Thymus (tissue), 11 donors: ENCODE measurements at regions not wholly inside any gene's neighbourhood (a gene's known extent, or its start where the extent isn't known, plus 50 kb on each side); places are given as distances from the start of the nearest gene placed in this dataset.
"Not testable (repeated sequence)": the region's sequence is repeated elsewhere in the genome, so short reads cannot be mapped to it uniquely, and the experiment has no call there.

ENCODE experiments used
- DNase-seq, 9 donors: peaks; one replicate each; pipeline ENCODE4 v3.0.0-alpha.2; 2013; ENCODE audit warnings: low spot score in 9 of 9, low read depth in 6 of 9, missing footprints in 1 of 9
- H3K27ac ChIP-seq, 2 donors: one replicate each; pipeline ENCODE4 v1.5.1; 2013; ENCODE audit warnings: control low read depth in 1 of 2, low read depth in 1 of 2, low read length in 1 of 2, mild to moderate bottlenecking in 1 of 2, moderate library complexity in 1 of 2
- H3K27me3 ChIP-seq, 2 donors: one replicate each; pipeline ENCODE4 v1.5.1; 2013; ENCODE audit warnings: low read length in 1 of 2; ENCODE audit not compliant: control insufficient read depth in 2 of 2, insufficient read depth in 1 of 2
- H3K36me3 ChIP-seq, 2 donors: one replicate each; pipeline ENCODE4 v1.5.1; 2013; ENCODE audit warnings: low read length in 1 of 2, mild to moderate bottlenecking in 1 of 2, moderate library complexity in 1 of 2; ENCODE audit not compliant: control insufficient read depth in 2 of 2, insufficient read depth in 2 of 2
- H3K4me1 ChIP-seq, 2 donors: one replicate each; pipeline ENCODE4 v1.5.1; 2013; ENCODE audit warnings: low read length in 2 of 2; ENCODE audit not compliant: control insufficient read depth in 2 of 2, insufficient read depth in 2 of 2
- H3K4me3 ChIP-seq, 2 donors: one replicate each; pipeline ENCODE4 v1.5.1; 2013; ENCODE audit warnings: low read length in 2 of 2, control low read depth in 1 of 2, mild to moderate bottlenecking in 1 of 2
- H3K9me3 ChIP-seq, 2 donors: one replicate each; pipeline ENCODE4 v1.5.1; 2013; ENCODE audit warnings: low read length in 1 of 2, mild to moderate bottlenecking in 1 of 2; ENCODE audit not compliant: control insufficient read depth in 2 of 2, insufficient read depth in 1 of 2
- WGBS: extraction: QIAGEN DNeasy Blood & Tissue Kit; methylation state at CpG from one replicate; pipeline ENCODE4 v1.1.7; 2013; 5-methylcytosine and 5-hydroxymethylcytosine counted together
- donor health status: healthy.

DNA sequence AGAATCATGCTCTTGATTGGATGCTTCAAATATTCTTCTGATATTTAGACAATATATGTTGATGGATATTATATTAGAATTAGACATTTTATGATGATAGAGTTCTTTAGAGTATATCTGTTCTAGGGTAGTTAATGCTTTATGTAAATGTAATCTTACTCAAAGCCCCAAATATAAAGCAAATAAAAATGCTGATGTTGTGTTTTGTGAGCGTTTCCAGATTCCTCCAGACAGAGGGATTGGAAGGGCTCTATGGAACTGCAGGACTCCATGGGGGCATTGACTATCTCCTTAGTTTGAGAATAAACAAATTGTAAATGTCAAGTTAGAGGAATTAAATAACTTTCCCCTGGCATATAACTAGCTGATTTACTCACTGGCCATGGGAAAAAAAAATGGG is 184.5 kb downstream of the MRPS30 start:
- DNase-seq = no peak
- WGBS = 99% methylated on average over 1 of the region's 1 CpG
- Histone ChIP-seq H3K27me3 (no peaks in the 10 kb centered on the region), H3K27ac (no peak overlapping the region), H3K9me3 (peaks cover 0 to 3% of the 10 kb centered on the region in 2 donors), H3K4me1 (no peaks in the 10 kb centered on the region), H3K4me3 (no peak overlapping the region), H3K36me3 (no peaks in the 10 kb centered on the region)

DNA sequence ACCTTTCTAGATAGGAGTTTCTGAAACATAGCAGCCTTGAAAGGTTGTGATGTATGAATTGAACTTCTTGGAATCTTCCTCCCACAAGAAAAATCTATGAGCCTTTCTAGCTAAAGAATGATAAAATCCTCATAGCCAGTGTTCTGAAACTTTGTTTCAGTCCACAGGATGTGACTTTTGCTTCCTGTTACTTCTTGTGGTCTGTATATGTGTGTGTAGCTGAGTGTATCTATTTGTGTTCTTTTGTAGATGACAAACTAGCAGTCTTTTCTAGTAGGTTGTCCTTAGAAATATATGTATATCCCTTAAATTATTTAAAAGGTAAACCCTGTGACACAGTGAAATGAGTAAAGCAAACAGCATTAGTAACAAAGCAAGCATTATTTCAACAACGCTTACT is 188.8 kb downstream of the MRPS30 start:
- DNase-seq = no peak
- Histone ChIP-seq H3K9me3 (no peaks in the 10 kb centered on the region), H3K4me3 (no peak overlapping the region), H3K27me3 (no peaks in the 10 kb centered on the region), H3K27ac (no peak overlapping the region), H3K4me1 (no peaks in the 10 kb centered on the region), H3K36me3 (no peaks in the 10 kb centered on the region)
- WGBS = 99% methylated on average over 1 of the region's 1 CpG

DNA sequence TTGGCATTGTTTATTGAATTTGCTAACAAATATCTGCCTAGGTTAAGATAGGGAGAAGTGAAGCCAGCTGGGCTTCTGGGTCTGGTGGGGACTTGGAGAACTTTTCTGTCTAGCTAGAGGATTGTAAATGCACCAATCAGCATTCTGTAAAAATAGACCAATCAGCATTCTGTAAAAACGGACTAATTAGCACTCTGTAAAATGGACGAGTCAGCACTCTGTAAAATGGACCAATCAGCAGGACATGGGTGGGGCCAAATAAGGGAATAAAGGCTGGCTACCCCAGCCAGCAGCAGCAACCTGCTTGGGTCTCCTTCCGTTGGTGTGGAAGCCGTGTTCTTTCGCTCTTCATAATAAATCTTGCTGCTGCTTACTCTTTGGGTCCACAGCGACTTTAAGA is 198.4 kb downstream of the MRPS30 start:
- not testable (repeated sequence) for H3K9me3 ChIP-seq, H3K4me1 ChIP-seq, H3K27me3 ChIP-seq, H3K36me3 ChIP-seq, DNase-seq, H3K4me3 ChIP-seq, H3K27ac ChIP-seq
- 94% methylated on average over 6 of the region's 6 CpGs for WGBS

DNA sequence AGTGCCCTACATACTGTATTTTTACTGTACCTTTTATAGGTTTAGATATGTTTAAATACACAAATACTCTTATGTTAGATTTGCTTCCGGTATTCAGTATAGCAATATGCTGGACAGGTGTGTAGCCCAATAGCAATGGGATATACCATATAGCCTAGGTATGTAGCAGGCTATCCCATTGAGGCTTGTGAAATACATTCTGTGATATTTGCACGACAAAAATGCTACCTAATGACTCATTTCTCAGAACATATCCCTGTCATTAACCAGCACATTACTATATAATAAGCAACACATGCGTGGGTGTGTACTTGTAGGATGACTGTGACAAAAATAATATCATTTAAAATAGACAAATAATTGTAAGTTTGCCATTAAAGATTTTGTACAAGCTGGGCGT is 208.8 kb downstream of the MRPS30 start:
- 90% methylated on average over 4 of the region's 4 CpGs for WGBS
- no peak overlapping the region for H3K4me3 ChIP-seq
- H3K27ac ChIP-seq = no peak overlapping the region

DNA sequence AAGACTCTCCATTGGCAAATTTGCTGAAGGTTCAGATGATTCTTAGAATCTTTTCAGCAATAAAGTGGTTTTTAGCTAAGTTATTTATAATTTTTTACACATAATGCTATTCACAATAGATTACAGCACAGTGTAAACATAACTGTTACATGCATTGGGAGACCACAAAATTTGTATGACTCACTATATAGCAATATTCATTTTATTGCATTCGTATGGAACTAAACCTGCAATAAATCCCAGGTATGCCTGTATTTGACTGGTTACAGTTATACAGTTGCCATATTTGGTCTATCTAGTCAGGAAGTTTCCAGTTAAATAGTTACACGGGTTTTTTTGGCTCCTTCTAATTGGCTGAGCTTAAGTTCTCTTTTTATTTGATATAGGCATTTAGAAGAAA is 220.8 kb downstream of the MRPS30 start:
- no peak for DNase-seq

More for the DNA sequence above, 208.8 kb downstream of the MRPS30 start:
- DNase-seq = no peak
- Histone ChIP-seq H3K27me3 (no peaks in the 10 kb centered on the region), H3K4me1 (no peaks in the 10 kb centered on the region), H3K9me3 (peaks cover 2 to 4% of the 10 kb centered on the region in 2 donors), H3K36me3 (no peaks in the 10 kb centered on the region)

DNA sequence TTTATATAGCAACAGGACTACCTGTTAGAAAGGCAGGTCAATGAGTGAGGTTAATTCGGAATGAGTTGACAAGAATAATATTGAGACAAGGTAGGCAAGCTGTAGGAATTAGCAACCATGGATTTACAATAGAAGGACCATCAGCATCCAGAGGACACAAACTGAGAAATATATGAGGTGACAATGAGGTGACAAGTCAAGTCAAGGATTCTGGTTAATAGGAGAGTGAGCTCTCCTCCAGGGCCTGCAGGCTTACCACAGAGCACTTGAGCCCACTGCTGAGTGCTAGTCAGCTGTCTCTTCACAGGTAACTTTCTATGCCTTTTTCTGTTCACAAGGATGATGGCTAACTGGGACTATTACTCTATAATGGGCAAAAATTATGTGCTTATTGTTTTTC is 227.2 kb downstream of the MRPS30 start:
- WGBS = 98% methylated on average over 1 of the region's 1 CpG
- Histone ChIP-seq H3K27me3 (no peaks in the 10 kb centered on the region), H3K27ac (no peak overlapping the region), H3K36me3 (no peaks in the 10 kb centered on the region), H3K4me3 (no peak overlapping the region), H3K4me1 (no peaks in the 10 kb centered on the region), H3K9me3 (no peaks in the 10 kb centered on the region)
- no peak for DNase-seq

More for the DNA sequence above, 220.8 kb downstream of the MRPS30 start:
- H3K27ac ChIP-seq = no peak overlapping the region
- WGBS = 88% methylated on average over 2 of the region's 2 CpGs
- no peaks in the 10 kb centered on the region for H3K4me1 ChIP-seq
- H3K36me3 ChIP-seq = no peaks in the 10 kb centered on the region
- no peaks in the 10 kb centered on the region for H3K9me3 ChIP-seq
- no peak overlapping the region for H3K4me3 ChIP-seq
- H3K27me3 ChIP-seq = no peaks in the 10 kb centered on the region

DNA sequence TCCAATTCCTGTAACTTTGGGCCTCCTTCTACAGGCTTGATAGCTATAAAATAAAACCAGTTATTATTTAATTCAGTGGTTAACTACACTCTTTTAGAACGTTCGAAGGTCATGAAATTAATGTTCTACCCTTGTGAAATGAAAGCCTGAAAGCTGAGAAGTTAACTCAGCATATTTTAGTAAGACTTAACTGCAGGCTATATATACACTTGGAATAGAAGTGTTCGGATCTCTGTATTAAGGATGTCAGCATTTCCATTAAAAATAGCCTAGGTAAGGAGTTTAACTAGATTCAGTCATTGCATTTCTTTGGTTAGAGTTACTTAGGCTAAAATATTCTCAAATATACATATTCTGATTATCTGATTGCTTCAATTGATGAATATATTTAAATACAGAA is 229.2 kb downstream of the MRPS30 start:
- Histone ChIP-seq H3K4me3 (no peak overlapping the region), H3K27me3 (no peaks in the 10 kb centered on the region), H3K36me3 (no peaks in the 10 kb centered on the region), H3K9me3 (no peaks in the 10 kb centered on the region), H3K4me1 (no peaks in the 10 kb centered on the region), H3K27ac (no peak overlapping the region)
- no peak for DNase-seq
- 84% methylated on average over 3 of the region's 3 CpGs for WGBS

DNA sequence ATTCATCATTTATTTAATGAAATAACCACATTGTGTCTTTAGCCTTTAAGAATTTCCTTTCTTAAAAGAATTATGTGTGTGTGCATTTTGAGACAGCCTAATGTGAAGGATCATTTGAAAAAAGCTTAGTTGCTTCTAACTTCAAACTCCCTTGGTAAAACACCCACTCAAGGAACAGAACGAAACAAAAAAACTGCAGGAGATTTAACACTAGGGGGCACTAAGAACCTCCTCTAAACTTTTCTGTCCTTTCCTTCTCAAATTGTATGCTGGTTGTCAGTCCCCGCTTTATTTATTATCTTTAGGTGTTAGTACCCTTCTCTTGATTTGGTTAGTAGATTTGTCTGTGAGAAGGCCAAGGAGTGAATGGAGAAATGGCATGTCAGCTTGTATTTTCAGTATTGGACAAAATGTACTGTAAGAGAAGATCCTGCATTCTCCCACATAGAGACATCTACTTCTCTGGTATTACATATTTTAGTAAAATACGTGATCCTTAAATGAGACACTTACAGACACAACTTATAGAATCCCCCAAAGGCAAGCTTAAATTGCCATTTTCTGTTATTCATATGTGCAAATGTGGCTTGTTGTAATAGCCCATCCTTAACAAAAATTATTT is 229.7 kb downstream of the MRPS30 start:
- WGBS = 53% methylated on average over 3 of the region's 3 CpGs
- no peak for DNase-seq

DNA sequence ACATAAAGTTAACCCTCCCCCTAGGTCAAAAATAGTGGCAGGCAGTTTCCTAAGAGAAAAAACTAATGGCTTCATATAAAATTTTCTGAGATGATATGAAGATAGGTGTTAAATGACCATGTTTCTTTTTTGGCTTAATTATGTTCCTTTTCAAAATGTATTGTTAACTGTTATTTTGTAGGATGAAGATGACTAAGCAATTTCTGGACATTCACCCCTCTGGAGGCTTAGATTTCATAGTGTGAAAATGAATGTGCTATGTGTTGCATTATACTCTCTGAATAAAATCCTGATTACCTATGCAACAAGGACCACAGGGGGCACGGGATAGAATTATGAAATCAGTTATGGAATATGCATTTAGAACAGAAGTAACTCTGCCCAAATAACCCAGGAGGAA is 233.5 kb downstream of the MRPS30 start:
- Histone ChIP-seq H3K27ac (no peak overlapping the region), H3K36me3 (no peaks in the 10 kb centered on the region), H3K4me3 (no peak overlapping the region), H3K27me3 (no peaks in the 10 kb centered on the region), H3K4me1 (no peaks in the 10 kb centered on the region), H3K9me3 (no peaks in the 10 kb centered on the region)
- DNase-seq = no peak
- 97% methylated on average over 1 of the region's 1 CpG for WGBS

More for the DNA sequence above, 229.7 kb downstream of the MRPS30 start:
- H3K4me1 ChIP-seq = no peaks in the 10 kb centered on the region
- H3K9me3 ChIP-seq = no peaks in the 10 kb centered on the region
- H3K4me3 ChIP-seq = no peak overlapping the region
- H3K27me3 ChIP-seq = no peaks in the 10 kb centered on the region
- H3K27ac ChIP-seq = no peak overlapping the region
- no peaks in the 10 kb centered on the region for H3K36me3 ChIP-seq

DNA sequence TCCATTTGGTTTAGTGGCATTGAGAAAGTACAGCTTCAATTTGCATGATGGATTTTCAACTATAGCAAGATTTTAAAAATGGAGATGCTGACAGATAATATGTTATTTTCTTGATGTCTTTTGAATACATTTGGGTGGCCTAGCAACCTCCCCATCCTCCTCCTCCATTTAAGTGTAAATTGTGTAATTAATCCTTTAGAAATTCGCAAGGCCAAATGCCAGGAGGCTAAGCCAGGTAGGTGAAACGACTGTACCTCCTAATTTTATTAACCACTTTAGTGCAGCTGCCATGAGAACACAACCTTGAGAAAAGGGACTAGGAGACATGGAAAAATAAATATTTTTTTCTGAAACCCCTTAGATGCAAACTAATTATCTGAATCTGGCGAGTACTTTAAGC is 248.8 kb downstream of the MRPS30 start:
- no peaks in the 10 kb centered on the region for H3K4me1 ChIP-seq
- H3K36me3 ChIP-seq = no peaks in the 10 kb centered on the region
- DNase-seq = no peak
- no peaks in the 10 kb centered on the region for H3K9me3 ChIP-seq
- no peak overlapping the region for H3K4me3 ChIP-seq
- H3K27me3 ChIP-seq = no peaks in the 10 kb centered on the region
- no peak overlapping the region for H3K27ac ChIP-seq
- 71% methylated on average over 3 of the region's 3 CpGs for WGBS
